Activated CD4-positive, alpha-beta T cell treated with anti-CD3 and anti-CD28 coated beads, Interleukin-2, amount 50 U/mL, for 1 hour (primary cell): ENCODE measurements at regions not wholly inside any gene's neighbourhood (a gene's known extent, or its start where the extent isn't known, plus 50 kb on each side); places are given as distances from the start of the nearest gene placed in this dataset.
"Not testable (repeated sequence)": the region's sequence is repeated elsewhere in the genome, so short reads cannot be mapped to it uniquely, and the experiment has no call there.

Source experiments
- DNase-seq: peaks from one replicate; pipeline ENCODE4 v3.0.0-alpha.2; 2020

DNA sequence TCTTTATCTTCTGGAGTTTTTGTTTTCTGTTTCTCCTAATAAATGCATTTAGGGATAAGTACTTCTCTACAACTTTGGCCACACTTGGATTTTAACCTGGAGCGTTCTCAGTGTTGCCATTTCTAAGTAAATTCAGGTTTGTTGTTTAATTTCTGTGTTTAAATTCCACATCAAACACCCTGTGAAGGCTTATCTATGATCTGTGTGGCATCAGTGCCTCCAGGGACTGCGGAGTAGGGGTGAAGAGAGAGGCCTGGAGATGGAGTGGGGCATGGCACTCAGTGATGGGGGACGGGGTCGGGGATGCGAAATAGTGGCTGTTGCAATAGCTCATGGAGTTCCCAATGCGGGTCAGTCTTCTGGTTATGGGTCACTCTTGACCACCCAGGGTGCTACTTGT is 294.8 kb downstream of the HS3ST3B1 start:
- DNase-seq: no peak

DNA sequence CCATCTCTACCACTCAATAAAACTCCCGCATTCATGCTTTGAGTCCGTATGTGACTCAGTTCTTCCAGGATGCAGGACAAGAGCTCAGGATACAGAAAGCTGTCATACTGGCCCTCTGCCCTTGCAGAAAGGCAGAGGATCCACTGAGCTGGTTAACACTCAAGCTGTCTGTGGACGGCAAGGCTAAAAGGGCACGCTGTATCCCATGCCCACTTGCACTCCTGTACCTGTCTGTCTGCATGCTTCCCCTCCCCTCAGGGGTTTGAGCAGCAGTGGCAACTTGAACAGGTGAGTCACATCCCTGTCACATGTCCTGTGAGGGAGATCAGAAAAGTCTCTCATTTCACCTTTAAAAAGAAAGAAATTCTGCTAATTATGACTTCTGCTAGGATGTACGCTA is 293.8 kb downstream of the HS3ST3B1 start:
- DNase-seq: no peak

DNA sequence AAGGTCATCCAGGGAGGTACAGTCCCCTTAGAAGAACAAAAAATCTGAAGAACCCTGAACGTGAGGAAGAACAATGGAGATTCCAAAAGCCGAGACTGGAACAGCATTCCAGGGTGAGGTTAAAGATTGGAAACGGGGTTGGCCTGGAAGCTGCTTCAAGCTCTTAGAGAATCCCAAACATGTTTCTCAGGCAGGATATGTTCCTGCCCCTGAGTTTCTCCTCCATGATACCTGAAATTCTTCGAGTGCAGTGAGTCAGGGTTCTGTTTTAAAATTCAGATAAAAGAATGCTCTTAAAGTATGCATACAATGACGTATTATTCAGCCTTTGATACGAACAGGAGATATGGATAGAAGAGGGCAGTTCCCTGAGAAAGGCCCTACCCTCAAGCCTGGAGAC is 293.1 kb downstream of the HS3ST3B1 start:
- DNase-seq: no peak

DNA sequence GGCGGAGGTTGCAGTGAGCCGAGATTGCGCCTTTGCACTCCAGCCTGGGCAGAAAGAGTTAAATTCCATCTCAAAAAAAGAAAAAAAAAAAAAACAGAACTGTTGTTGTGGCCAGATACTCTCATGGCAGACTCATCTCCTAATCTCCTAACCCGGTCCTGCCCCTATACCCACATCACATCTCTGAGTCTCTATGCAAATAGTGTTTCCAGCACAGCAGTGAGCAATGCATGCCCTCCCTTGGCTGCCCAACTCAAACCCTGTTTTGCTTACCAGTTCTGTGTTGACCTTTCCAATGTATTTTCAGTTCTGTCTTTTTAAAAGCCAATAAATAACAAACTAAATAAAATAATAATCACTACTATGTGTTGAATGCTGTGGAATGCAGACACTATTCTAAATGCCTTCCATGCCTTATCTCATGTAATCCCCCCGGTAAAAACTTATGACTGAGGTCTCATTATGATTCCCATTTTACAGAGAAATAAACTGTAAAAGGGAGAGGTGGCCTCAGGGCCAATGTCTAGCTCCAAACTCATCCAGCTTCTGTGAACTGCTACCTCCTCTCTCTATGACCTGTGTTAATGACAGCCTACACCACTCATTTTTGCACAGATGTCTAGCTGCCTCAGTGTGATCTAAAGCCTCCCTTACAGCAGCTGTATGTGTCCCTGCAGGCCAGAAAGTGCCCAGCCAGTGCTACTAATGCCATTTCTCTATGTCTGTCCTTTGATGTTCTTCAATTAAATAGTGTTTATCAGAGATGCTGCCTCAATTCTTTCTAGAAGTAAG is 289.8 kb downstream of the HS3ST3B1 start:
- no peak for DNase-seq

DNA sequence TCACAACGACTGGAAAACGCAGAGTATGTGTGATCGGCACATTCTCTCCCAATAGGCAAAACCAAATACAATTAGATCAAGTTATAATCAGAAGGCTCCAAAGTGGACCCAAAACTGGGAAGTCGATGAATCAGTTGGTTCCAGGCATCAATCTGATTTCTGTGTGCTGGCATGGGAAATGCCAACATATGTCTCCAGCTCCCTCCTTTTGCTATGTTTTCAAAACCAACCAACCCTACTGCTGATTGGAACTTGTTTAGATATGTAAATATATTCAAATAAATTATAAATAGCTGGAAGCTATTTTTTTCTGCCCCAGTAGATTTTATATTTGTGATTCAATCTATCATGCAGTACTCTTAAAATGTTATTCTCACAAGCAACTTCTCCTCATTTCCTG is 284.2 kb downstream of the HS3ST3B1 start:
- DNase-seq: no peak

DNA sequence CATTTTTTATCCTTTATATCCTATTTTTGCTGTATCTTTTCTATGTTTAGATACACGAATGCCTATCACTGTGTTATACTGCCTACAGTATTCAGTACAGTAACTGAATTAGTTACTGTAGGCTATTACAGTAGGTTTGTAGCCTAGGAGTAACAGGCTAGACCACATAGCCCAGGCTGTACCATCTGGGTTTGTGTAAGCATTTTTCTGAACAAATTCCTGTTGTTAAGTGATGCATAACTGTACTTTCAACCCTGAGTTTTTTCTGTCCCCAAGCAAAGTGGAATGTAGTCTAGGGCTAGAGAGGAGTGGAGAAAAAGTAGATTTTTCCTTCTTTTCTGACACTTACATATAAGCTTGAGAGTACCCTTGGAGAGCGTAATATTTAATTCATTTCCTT is 282.1 kb downstream of the HS3ST3B1 start:
- DNase-seq: no peak

GRCh38 chr17:14581186-14581830 is 280.4 kb downstream of the HS3ST3B1 start:
- no peak for DNase-seq

DNA sequence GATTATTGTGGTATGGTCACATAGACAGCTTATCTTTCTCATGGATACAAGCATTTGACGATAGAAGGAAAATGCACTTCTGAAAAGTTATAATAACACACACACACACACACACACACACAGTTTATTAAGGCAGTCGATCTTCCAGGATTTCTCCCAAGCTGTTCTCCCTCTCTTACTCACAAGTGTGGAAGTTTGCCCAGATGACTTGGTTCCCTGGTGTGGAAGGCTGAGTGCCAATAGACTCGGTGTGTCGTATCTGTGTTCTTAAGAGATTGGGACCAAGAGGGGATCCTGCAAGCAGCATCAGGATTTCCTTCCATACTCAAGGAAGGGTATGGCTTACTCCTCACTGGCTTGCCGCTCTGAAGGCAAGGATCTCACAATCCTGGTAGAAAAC is 279.6 kb downstream of the HS3ST3B1 start:
- no peak for DNase-seq

- no peak for DNase-seq
These were observed 278.8 kb downstream of the HS3ST3B1 start for GRCh38 chr17:14579716-14580115.

DNA sequence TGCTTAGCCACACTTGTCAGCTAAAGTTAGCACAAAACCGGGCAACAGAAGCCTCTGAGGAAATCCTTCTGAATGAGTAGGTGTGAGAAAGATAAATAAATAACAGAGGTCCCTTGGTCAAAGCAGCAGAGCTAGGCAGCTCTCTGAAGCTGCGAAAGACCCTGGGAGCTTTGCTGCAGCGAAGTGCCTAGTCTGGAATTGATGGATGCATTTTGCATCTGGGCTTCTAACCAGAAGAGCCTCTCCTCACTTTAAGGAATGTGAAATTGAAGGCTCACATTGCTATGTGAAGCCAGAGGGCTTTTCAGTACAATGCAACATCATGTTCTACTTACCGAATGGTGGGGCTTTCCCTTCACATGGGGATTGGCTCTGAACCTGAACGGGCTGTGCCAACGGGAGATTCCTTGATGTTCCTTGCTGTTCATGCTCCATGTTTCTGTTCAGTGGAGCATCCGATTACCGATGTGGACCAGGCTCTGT is 274.6 kb downstream of the HS3ST3B1 start:
- no peak for DNase-seq

- not testable (repeated sequence) for DNase-seq
These were observed 259.4 kb downstream of the HS3ST3B1 start for GRCh38 chr17:14560325-14560724.

GRCh38 chr17:14559264-14560119 is 258.6 kb downstream of the HS3ST3B1 start:
- DNase-seq: no peak

DNA sequence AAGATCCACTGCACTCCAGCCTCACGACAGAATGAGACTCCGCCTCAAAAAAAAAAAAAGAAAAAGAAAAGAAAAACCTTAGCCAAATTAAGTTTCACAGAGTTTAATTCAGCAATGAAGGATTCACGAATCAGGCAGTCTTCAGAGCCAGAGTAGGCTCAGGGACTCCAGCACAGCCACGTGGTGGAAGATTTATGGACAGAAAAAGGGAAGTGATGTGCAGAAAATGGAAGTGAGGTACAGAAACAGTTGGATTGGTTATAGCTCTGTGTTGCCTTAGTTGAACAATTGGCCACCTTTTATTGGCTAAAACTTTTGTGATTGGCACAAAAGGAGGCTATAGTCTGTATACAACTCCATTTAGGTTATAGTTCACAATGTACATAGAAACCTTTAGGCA is 256.6 kb downstream of the HS3ST3B1 start:
- DNase-seq: no peak

DNA sequence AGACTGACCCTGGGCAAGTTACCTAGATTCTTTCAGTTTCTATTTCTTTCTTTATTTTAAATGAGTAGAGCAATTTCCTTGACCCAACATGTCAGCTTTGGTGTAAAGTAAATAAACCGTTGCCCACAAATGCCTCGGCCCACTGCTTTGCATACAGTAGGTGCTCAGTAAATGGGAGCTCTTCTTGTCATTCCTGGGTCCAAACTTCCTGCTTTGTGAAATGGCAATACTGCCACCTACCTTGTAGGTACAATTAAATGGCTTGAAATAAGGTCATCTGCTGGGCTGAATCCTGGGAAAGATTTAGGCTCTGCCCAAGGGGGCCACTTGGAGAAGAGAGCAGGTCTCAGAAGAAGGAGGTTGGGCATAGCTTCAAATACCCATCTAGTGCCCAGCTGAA is 253.0 kb downstream of the HS3ST3B1 start:
- no peak for DNase-seq

- no peak for DNase-seq
These were observed 251.4 kb downstream of the HS3ST3B1 start for GRCh38 chr17:14552306-14552705.

- DNase-seq: no peak
These were observed 246.7 kb downstream of the HS3ST3B1 start for GRCh38 chr17:14547556-14547955.

DNA sequence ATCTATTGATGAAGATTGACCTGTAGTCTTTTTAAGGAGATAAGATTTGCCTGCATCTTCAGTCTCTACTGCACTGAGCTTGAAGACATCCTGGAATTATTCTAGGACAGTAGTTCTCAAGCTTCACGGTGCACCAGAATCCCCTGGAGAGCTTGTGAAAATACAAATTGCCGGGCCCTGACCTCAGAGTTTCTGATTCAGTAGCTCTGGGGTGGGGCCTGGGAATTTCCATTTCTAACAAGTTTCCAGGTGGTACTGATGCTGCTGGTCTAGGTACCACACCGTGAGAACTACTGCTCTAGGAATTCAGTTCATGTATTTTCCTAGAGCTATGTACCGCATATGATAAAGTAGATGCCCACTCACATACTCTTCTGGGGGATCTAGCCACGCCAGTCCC is 246.1 kb downstream of the HS3ST3B1 start:
- no peak for DNase-seq

DNA sequence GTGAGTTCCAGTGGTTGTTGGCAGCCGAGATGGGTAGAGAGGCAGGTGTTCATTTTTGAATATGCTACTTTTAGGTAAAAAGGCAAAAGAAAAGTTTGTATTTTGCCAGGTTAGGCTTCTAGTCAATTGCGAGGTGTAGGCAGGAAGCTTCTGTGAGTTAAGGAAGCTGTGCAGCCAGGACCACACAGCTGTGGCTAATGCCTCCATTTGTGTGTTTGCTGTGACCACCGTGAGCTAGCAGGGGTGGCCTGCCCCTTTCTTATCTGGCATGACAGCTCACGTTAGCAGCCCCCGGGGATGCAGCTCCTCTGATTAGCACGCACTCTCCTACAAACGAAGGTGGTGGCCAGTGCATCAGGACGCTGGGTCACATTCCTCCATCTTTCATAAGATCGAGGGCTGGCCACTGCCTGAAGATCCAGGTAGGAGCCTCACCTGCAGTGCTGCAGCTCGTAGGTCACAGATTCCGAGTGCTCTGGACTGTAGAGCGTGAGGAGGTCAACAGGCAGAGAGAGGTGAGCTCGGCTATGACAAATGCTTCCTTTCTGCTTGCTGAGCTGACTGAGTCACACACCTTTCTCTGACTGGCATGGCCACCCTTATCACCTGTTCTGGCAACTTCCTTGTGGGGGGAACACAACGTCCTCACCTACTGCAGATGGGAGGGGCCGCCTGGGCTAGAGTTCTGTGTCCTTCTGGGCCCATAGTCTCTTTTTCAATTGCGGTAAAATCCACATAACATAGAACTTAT is 244.4 kb downstream of the HS3ST3B1 start:
- no peak for DNase-seq

- no peak for DNase-seq
These were observed 240.8 kb downstream of the HS3ST3B1 start for GRCh38 chr17:14541714-14542113.

DNA sequence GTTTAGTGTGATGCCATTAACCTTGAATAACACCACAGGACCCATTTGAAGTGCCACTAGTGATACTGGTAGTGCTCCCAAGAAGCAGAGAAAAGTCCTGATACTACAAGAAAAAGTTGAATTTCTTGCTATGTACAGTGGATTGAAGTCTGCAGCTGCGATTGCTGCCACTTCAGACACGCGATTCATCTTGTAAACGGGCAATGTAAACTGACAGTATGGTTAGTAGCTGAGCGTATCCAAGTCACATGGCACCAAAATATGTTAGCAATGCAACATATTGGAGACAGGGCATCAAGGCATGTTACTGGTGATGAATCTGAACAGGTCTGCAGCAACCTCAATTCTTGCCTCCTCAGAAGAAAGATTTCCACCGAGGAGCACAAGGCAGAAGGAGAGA is 238.9 kb downstream of the HS3ST3B1 start:
- no peak for DNase-seq

- DNase-seq: not testable (repeated sequence)
These were observed 231.4 kb downstream of the HS3ST3B1 start for GRCh38 chr17:14532242-14532641.

- DNase-seq: no peak
These were observed 224.9 kb downstream of the HS3ST3B1 start for GRCh38 chr17:14525551-14526455.
